ENCODE measurements at regions not wholly inside any gene's neighbourhood (a gene's known extent, or its start where the extent isn't known, plus 50 kb on each side); places are given as distances from the start of the nearest gene placed in this dataset.

DNA sequence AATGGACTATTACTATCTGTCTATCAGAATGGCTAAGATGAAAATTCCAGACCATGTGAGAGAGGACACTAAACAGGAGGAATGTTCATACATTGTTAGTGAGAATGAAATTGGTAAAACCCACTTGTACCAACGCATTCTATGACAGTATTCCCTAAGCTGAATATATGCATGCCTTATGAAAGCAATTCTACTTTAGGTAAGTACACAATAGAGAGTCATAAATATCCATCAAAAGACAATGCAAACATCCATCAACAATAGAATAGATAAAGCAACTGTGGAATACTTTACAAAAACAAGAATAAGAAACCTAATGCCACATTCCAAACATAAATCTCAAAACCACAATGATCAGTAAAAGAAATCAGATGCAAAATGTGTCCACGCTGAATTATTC lies 529.3 kb downstream of the ANKRD50 start:
- TF ChIP-seq, protein P1, sequence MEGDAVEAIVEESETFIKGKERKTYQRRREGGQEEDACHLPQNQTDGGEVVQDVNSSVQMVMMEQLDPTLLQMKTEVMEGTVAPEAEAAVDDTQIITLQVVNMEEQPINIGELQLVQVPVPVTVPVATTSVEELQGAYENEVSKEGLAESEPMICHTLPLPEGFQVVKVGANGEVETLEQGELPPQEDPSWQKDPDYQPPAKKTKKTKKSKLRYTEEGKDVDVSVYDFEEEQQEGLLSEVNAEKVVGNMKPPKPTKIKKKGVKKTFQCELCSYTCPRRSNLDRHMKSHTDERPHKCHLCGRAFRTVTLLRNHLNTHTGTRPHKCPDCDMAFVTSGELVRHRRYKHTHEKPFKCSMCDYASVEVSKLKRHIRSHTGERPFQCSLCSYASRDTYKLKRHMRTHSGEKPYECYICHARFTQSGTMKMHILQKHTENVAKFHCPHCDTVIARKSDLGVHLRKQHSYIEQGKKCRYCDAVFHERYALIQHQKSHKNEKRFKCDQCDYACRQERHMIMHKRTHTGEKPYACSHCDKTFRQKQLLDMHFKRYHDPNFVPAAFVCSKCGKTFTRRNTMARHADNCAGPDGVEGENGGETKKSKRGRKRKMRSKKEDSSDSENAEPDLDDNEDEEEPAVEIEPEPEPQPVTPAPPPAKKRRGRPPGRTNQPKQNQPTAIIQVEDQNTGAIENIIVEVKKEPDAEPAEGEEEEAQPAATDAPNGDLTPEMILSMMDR (IDR thresholded peaks at IDR 0.05 in 8 of 11, conservative IDR thresholded peaks at IDR 0.05 in 3 of 11), result no peak
- no peak for TF ChIP-seq POLR2A (IDR thresholded peaks at IDR 0.05)
- TF ChIP-seq POLR2AphosphoS5 (IDR thresholded peaks at IDR 0.05), result no peak
